SKM-1 treated with dmso at 0.1 percent for 144 hours (cell line): ENCODE measurements at regions not wholly inside any gene's neighbourhood (a gene's known extent, or its start where the extent isn't known, plus 50 kb on each side); places are given as distances from the start of the nearest gene placed in this dataset.

Experiments
- DNase-seq: peaks from one replicate; lab custom pipeline; 2025; ENCODE audit not compliant: unreplicated experiment; lab: John Stamatoyannopoulos, UW

DNA sequence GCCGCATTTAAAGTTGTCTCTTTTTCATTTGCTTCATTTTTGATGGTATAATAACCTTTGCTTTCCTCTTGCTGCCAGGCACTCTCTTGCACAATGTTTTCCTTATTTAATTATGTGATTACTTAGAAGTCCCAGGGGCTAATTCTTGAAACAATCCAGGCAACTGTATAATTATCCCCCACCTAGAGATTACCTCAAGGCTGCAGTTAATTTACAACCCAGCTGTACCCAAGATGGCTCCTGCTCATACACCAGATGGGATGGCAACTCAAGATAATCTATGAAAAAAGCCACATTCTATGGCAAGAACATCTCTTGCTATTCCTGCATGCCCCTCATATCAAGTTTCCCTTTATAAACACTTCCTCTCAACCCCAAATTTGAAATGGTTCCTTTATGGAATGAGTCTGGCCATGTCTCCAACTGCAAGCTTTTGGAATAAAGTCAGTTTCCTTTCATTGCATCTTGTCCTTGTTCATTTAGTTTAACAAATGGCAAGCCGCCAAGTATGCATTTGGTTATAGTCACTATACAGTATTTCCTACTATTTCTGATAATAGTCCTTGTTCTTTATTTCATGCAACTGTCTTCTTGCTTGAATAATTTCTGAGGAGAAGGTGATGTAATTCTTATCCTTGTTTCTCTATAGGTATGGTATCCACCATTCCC is 1042.6 kb downstream of the PLA2G4A start:
- DNase-seq: no peak

DNA sequence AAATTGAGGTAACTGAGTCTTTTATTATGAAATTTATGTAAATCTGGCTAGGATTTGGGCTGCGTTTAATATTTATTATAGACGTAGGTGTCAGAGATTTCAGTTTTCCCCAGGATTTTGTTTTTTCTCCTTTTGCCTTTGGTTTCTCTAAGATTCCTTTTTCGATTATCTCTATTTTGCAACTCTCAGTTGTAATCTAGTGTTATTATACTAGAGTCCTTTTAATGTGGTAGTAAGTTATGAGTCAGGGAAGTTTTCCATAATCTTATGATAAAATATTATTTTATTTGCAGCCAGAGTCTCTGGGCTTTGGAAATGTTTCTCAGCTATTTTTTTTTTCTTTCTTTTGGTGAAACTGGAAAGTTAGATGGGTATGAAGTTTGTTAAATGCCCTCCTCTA is 1043.8 kb downstream of the PLA2G4A start:
- no peak for DNase-seq

GRCh38 chr1:187873126-187873525 is 1044.4 kb downstream of the PLA2G4A start:
- DNase-seq: no peak

DNA sequence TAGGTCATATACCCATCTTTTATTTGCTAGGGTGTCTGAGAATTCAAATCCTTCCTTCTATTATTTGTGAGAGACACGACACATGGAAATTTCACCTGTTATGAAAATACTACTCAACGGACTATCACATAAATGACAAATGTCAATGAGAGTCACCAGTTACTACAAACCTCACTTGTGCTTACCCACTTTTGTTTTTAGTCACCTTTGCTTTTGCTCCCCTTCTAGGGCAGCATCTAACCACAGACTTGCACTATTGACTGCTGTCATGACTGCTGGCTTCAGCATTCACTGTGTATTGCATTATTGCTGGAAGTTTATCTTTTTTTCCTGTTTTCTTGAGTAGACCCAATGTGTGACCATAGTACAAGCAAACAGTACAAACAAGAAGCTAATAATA is 1048.0 kb downstream of the PLA2G4A start:
- no peak for DNase-seq

- no peak for DNase-seq
Measured at GRCh38 chr1:187877220-187877619, 1048.5 kb downstream of the PLA2G4A start.

DNA sequence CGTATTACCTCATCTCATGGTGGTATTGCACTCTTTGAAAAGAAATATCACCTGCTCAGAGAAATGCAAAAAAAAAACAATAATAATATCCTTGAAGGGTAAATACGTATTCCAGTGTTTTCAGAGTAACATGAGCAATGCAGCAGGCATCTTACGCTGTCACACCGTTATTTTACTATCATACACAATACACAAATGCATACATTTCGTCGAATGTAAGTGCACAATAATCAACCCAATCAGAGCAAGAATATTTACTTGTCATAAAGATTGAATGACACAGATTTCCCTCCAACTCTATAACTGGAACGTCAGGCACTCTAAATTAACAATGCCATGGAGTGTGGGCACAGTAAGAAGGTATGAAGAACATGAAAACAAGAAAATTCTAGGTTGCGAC is 1050.1 kb downstream of the PLA2G4A start:
- no peak for DNase-seq

GRCh38 chr1:187883356-187883755 is 1054.6 kb downstream of the PLA2G4A start:
- DNase-seq: no peak

DNA sequence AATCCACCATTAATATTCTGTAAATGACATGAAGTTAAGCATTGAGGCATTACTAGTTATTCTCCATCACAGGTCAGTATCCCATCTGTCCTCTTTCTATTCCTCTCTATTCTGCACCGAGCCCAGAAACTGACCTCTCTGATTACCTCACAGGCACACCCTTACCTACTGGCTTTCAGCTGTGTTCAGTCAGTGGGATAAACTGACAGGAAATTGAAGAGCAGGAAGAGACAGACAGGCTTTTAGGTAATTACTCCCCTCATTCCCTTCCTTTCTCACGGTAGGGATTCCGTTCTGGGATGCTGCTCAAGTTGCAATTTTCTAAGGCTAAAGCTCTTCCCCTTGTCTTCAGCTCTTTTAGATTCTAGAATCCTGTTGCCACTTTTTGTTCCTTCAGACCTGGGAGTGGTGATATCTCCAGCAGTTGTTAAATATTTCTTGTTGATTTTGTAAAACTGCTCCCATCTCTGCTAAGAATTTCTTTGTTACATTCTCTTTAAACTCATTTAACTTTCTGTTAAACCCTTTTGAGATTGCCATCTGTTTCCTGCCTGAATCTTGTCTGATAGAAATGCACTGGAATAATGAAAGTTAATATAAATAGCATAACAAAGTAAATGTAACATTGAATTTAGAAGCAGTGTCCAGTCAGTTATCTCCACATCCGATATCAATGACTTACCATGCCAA is 1063.4 kb downstream of the PLA2G4A start:
- no peak for DNase-seq

- DNase-seq: no peak
Measured at GRCh38 chr1:187892683-187893039, 1063.9 kb downstream of the PLA2G4A start.

- no peak for DNase-seq
Measured at GRCh38 chr1:187893471-187893870, 1064.7 kb downstream of the PLA2G4A start.

DNA sequence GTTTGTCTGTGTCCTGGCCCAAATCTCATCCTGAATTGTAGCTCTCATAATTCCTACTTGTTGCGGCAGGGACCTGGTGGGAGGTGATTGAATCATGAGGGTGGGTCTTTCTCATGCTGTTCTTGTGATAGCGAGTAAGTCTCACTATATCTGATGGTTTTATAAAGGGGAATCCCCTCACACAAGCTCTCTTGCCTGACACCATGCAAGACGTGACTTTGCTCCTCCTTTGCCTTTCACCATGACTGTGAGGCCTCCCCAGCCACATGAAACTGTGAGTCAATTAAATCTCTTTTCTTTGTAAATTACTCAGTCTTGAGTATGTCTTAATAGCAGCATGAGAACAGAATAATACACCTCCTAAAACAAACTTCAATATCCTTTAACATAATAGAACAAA is 1065.6 kb downstream of the PLA2G4A start:
- DNase-seq: no peak

DNA sequence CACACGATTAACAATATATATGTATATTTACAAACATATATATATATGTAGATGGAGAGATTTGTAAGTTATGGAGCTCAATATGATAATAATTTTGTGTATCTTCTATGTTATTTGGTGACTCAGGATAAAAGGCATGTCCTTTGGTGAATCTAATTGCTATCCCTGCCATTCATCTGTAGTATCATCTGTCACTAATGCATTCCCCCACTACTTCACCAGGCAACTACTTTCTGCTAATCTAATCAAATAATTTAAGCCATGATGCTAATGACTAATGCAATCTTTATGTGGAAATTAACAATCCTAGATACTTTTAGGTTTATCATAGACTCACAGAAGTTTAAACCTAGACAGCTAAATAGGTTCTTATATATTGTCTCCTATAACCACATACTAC is 1074.5 kb downstream of the PLA2G4A start:
- no peak for DNase-seq

DNA sequence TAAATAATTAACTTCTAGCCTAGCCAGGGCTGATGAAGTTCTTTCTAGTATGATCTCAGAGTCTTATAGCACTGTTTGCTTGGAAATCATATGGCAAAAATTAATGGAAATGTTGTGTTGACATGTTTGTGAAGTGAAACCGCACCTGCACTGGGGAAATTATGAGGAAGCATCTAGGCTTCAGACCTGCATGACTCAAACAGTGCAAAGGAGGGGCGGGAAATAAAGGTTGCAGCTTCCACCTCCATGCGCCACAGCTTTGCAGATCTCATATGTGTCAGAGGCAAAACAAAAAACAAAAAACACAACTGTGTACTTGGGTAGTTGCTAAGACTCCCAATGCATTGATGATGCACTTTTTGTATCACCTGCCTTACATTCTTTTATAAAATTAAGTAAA is 1080.6 kb downstream of the PLA2G4A start:
- no peak for DNase-seq

- no peak for DNase-seq
Measured at GRCh38 chr1:187911820-187912219, 1083.1 kb downstream of the PLA2G4A start.

DNA sequence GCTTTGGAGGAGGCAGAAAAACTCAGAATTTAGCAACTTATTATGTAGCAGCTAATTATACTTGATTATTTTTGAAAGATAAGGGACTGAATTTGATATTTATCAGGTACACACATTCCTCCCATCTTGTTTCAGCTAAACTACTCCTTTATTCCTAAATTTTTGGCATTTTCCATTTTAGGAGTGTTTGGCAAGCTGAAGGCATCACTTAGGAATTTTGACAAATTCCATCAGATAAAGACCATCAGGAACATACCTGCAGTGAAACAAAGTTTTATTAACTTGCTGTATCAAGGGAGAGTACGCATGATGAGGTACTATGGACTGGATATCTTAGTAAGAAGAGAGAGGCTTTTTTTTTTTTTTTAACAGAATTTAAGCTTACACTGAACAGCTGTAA is 1092.2 kb downstream of the PLA2G4A start:
- DNase-seq: no peak

GRCh38 chr1:187921426-187921825 is 1092.7 kb downstream of the PLA2G4A start:
- DNase-seq: no peak

DNA sequence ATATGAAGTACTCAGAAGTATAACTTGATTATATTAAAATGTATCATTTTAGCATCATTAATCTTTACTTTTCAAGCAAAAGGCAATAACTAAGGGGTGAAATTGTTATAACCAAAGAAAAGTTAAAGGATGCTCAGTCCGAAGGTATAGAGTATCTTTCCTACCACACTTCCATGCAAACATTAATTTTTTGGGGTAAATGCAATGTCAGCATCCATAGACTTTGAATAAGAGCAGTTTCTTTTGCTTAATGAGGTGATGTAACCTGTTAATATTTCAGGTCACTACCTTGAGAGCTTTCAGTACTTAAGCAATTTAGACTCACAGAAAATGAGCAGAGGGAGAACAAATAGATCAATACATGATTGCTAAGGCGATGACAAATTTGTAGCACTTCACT is 1093.5 kb downstream of the PLA2G4A start:
- no peak for DNase-seq

DNA sequence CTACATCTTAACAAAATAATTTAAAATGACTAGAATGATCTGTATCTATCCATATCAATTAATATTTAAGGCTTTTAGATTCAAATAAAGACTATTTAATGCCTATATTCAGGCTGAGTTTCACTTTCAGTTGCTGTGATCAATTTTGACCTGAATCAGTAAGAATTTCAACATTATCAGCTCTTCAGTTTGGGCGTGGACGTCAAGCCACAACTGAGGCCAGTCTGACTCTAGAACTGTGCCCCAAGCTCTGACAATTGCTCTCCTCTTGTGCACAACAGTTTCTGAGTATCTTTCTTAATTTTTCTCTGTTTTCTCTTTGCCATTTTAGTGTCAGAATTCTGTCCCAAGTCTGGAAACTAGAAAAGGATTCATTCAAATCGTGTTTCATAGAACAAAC is 1095.5 kb downstream of the PLA2G4A start:
- DNase-seq: no peak

GRCh38 chr1:187928288-187928687 is 1099.5 kb downstream of the PLA2G4A start:
- no peak for DNase-seq

DNA sequence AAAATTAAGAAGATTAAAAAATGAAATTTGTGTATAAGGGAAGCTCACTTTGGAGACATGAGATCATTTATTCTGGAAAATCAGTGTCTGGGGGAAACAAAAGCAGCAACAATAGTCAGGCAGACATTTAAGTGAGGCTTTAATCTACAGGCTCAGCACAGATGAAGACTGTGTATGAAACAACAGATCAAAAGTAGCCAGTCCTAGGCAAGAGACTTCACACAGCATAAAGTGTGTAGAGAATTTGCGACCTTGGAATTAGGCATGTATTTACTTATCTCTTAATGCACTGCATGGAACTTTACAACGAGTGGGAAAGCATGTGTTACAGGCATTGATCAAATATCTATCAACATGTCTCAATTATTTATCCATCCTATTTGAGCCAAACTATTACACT is 1099.9 kb downstream of the PLA2G4A start:
- no peak for DNase-seq

DNA sequence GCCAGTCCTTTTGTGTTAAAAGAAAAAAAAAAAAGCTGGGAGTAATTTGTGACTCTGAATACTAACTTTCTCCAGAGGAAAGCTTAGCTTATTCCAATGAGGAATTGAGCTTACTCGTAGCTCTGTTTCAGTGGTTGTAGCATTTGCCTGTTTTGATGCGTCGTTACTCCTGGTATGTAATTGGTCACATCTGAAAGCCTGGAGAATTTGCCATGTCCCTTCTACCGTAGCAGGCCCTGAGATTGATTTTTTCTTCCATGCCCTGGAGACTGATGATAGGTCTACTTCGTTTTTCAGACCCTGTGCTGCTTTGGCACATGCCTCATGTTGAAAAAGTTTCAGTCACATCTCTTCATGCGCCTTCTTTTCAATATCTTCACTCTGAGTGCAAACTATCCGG is 1103.0 kb downstream of the PLA2G4A start:
- DNase-seq: no peak

DNA sequence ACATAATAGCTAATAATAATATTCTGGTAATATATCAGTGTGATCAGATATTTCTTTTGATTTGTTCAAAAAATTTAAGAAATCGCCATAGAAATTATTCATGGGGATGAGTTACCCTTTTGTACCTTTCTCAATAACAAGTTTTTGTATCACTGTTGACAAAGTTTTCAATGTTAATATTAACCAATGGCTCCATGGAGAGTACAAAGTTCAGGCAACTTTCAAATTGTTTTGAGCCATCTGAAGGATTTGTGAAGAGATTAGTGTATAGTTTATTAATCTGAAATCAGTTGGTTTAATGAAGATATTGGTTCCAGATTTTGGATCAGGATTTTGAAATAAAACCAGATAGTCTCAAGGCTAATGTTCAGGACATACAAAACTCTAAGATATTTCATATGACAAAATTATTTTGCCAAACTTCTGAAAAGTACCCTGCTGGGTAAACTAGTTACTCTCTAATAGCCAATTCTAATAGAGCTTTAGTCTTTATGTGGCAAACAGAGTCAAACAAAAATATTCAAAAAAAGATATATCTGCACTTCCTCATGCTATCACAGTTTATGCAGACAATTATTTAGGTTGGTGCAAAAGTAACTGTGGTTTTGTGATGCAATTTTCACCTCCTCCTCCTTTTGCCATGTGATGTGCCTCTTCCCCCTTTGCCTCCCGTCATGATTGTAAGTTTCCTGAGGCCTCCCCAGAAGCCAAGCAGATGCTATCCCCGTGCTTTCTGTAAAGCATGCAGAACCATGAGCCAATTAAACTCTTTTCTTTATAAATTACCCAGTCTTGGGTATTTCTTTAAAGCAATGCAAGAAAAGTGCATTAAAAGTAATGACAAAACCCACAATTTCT is 1105.0 kb downstream of the PLA2G4A start:
- no peak for DNase-seq
